NCI-H1436 (cell line): ENCODE measurements at regions not wholly inside any gene's neighbourhood (a gene's known extent, or its start where the extent isn't known, plus 50 kb on each side); places are given as distances from the start of the nearest gene placed in this dataset.
"Not testable (repeated sequence)": the region's sequence is repeated elsewhere in the genome, so short reads cannot be mapped to it uniquely, and the experiment has no call there.

Source experiments
- DNase-seq: peaks from one replicate; lab custom pipeline; 2025; lab: John Stamatoyannopoulos, UW

DNA sequence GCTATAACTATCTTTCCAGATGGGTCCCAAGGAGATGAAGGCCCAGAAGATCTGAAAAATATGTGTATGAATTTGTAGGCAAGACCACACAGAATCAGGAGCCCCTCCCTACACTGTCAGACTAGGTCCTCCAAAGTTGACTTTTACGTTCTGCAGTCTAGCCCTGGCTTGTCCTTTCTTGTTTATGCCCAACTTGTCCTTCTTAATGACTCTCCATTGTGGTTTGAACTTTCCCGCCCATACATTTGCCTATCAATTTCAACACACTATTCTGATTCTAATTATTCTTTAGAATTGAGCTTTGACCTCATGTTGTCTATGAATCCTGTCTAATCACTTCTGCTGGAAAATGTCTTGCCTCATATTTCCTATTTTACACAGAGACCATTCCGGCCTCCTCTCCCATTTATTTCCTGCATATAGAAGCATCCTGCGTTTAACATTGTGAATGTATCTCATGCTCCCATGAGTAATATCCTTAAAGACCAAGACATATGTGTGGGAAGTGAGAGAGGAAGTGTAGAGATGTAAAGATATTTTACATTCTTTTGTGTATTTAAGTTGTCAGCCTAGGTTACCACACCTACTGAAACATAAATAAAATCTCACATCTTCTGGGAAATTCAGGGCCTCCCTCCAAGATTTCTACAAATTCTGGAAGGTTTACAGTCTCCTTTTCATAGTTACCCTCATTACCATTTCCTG is 348.3 kb downstream of the BCKDHB start:
- DNase-seq: no peak

GRCh38 chr6:80454197-80454596 is 347.7 kb downstream of the BCKDHB start:
- DNase-seq: no peak

DNA sequence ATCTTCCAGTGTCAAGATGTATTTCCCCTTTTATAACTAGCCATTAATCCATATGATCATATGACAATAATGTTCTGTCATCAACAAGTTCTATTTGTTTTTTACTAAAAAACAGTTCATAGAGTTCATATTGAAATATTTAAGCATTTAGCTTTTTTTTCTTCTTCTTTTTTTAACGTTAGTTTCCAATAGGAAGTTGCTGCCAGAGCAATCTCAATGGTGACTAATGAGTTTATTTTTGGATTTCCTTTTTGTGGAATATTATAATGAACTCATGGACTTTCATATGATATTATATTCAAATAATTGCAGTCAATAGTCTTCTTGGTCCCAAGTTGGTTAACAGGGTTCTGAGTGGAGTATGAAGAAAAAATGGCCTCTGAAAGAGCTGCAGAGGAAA is 343.3 kb downstream of the BCKDHB start:
- no peak for DNase-seq

DNA sequence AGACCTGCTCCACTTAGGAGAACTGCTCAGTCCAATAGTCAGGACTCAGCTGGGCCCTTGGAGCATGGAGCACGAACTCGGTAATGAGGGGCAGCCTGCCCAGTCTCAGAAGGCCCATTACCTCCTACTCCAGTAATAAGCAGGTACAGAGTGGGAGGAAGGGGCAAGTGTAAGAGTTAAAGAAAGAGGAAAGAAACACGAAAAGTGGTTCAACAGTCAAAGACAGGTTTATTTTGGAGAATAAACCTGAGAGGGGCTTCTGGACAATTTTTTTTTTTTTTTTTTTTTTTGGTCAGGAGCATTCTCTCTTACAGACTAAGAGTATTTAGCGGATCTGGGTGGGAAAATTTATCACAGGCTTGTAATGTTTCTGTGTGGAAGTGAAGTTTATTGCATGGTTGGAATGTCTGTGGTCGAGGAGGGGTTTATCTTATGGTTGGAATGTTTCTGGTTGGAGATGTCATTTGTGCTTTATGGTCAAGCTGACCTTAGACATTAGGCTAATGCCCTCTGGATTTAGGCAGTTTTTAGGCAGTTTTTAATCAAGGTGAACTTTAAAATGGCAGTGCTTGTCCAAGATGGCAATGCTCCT is 340.1 kb downstream of the BCKDHB start:
- DNase-seq: no peak

- DNase-seq: no peak
Measured at GRCh38 chr6:80445751-80446150, 339.3 kb downstream of the BCKDHB start.

DNA sequence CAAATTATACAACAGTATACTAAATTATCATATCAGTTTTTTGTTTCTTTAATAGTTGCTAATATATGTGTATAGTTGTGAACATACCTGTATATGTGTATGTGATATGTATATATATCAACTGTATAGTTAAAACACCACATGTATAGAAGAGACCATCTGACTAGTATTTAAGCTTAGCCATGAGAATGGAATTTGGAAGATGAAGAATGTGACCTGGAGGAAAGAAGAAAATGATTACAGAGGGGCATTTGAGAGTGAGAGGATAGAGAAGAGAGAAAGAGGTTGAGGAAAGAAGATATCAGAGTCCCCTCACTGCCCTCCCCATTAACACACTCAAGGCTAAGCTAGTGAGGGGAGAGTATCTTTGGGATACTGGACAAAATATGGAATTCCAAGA is 335.9 kb downstream of the BCKDHB start:
- no peak for DNase-seq

DNA sequence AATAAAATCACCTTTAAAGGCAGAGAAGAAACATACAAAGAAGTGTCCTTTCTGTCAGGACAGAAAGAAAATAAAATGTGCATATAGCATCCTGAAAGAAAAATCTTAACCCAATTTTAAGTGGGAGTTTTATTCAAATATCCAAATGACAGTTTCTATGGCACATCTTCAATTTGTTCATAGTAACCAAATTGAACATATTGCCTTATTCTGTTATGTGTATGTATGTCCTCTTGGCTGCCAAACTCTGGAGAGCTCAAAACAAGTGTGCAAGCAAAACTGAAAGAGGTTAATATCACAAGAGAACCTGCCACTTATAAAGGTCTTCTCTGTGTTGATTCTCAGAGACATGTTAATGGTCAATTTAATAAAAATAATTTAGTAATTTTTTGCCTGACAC is 334.7 kb downstream of the BCKDHB start:
- DNase-seq: no peak

DNA sequence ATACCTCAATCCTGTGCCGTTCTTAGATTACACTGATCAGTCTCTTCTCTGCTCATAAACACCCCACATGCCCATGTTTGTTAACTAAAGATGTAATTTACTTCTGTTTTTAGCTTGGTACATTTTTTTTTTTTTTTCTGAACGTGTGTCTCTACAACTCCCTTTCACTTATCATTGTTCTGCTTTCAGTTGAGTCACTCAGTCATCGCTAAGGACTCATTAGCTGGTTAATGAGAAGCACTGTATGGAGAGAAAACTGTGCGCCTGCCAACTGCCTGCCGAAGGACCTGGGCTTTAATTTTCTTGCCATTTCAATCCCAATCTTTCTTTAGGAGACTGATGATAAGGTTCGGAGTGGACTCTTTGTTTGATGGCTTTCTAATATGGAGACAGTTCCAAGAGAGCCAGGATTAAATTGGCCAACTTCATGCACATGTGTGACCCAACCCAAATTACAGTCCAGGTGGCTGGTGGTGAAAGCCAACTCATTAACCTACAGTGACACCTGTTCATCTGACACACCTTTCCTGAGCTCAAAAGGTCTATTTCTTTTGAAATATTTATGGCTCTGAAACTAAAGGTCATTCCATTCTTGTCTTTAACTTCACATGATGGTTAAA is 334.1 kb downstream of the BCKDHB start:
- peak; percentile 41 for DNase-seq

- no peak for DNase-seq
Measured at GRCh38 chr6:80439721-80440470, 333.4 kb downstream of the BCKDHB start.

DNA sequence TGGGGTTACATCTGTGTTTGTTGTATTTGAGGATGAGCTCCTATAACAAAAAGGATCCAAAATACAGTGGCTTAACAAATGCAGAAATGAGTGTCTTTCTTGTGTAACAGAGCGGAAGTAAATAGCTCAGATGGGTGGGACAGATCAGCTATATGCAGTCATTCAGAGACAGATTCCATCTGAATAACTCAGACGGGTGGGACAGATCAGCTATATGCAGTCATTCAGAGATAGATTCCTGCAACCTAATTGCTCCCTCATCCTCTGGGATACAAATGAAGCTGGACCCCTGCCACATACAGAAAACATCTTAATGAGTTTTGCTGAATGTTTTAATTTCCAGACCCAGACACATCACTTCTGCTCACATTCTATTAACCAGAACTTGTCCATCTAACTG is 332.3 kb downstream of the BCKDHB start:
- DNase-seq: no peak

DNA sequence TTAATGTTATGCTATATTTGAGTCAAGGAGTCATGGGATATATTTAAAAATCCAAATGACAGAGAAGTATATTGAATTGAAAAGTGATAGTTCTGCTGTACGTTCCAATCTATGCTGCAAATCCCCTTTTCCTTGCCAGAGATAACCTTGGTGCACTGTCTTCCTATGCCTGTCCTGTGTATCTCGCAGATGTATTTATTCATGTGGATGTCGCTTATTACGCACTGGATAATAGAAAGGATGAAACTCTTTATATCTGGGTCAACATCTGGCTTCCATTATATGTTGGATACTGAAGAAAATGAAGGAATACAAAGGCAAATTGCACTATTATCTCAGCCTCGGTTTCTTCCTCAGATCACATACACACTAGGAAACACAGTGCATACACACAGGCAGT is 331.3 kb downstream of the BCKDHB start:
- no peak for DNase-seq

GRCh38 chr6:80437221-80437620 is 330.8 kb downstream of the BCKDHB start:
- DNase-seq: no peak

- no peak for DNase-seq
Measured at GRCh38 chr6:80436663-80437062, 330.2 kb downstream of the BCKDHB start.

- DNase-seq: no peak
Measured at GRCh38 chr6:80435457-80435856, 329.0 kb downstream of the BCKDHB start.

DNA sequence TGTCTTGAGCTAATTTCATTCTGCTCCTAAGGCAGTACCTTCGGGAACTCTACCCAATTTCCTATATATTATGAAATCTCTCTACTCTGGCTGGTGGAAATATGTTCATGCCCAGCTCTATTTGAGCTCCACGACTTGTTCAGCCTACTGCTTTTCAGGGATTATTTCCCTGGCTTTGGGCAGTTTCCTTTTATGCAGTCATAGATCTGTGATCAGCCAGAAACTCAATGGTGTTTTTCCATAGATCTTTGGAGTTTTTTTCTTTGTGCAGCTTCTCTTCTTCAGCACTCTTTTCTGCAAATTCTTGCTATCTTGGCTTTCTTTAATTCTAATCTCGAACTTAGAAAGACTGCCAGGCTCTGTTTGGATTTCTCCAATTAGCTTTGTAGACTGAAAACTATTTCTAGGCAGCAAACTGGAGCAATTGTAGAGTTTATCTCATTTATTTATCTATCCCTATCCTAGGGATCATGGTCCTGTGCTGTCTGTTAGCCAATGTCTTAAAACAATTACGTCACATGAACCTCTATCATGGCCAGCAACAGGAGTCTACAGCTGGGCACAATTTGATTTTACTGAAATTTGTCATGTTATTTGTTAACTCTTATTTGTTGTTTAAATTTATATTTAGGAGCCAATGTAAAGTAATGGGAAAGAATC is 328.4 kb downstream of the BCKDHB start:
- no peak for DNase-seq

DNA sequence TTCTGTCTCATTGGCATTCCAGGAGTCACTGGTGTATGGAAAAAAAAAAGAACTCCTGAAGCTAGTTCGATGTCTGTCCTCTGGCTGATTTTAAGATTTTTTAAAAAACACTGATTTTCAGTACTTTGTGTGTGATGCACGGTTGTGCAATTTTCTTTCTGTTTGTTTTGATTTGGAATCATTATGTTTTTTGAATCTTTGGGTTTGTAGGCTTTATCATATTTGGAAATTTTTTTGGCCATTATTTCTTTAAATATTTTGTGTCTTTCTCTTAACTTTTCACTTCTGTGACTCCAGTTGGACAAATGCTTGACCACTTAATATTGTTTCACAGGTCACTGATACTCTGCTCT is 327.2 kb downstream of the BCKDHB start:
- no peak for DNase-seq

- DNase-seq: peak; percentile 7
Measured at GRCh38 chr6:80433010-80433672, 326.7 kb downstream of the BCKDHB start.

DNA sequence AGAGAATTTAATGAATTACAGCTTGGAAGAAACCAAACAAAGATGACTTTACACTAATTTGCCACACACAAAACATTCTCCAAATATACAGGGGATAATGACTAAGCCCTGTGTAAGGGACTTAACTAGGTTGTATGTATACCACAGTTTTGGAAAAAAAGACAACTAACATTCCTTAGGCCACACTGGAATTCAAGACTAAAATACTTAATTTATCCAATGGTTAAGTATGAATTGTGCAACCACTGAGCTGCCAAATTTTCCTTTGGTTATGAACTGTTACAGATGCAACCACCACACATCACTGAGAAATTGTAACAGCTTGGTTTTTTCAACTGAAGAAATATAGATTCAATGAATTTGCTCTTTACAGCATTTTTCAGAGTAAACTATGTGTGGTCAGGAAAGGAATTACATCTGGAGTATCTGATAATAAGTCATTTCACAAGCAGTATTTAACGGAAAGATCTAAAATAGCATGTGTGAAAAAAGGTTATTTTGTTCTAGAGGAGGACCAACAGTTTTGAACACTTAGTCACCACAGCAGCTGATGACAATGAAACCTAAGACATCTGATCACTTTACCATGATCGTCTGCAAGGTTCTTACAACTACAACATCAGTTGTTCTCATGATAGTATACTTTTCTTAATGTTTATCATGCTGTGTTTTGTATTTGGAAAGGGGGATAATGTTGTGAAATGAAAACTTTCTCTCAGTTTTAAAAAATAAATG is 318.8 kb downstream of the BCKDHB start:
- no peak for DNase-seq

DNA sequence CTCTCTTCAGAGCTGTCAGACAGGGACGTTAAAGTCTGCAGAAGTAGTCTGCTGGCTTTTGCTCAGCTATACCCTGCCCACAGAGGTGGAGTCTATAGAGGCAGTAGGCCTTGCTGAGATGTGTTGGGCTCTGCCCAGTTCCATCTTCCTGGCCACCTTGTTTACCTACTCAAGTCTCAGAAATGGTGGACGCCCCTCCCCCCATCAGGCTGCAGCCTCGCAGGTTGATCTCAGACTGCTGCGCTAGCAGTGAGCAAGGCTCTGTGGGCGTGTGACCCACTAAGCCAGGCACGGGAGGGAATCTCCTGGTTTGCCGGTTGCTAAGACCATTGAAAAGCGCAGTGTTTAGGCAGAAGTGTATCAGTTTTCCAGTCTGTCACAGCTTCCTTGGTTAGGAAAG is 305.0 kb downstream of the BCKDHB start:
- no peak for DNase-seq

GRCh38 chr6:80407976-80408375 is 301.5 kb downstream of the BCKDHB start:
- not testable (repeated sequence) for DNase-seq

DNA sequence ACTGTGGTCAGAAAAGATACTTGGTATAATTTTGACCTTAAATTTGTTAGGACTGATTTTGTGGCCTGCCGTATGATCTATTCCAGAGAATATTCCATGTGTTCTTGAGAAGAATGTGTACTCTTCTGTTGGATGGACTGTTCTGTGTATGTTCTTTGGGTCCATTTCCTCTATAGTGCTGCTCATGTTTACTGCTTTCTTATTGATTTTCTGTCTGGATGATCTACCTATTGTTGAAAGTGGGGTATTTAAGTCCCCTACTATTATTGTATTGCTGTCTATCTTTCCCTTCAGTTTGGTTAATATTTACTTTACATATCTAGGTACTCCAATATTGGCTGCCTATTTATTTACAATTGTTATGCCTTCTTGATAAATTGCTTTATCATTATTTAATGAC is 298.4 kb downstream of the BCKDHB start:
- DNase-seq: no peak
